ENCODE measurements at regions not wholly inside any gene's neighbourhood (a gene's known extent, or its start where the extent isn't known, plus 50 kb on each side); places are given as distances from the start of the nearest gene placed in this dataset.
"Not testable (repeated sequence)": the region's sequence is repeated elsewhere in the genome, so short reads cannot be mapped to it uniquely, and the experiment has no call there.

GRCh38 chr22:22374163-22374562 lies 129.6 kb downstream of the VPREB1 start:
- DNase-seq = no peak

- no peak for DNase-seq
Measured at GRCh38 chr22:22374579-22374978, 130.0 kb downstream of the VPREB1 start.

- peak; percentile 72 for DNase-seq
Measured at GRCh38 chr22:22375576-22376351, 131.2 kb downstream of the VPREB1 start.

- no peak for DNase-seq
Measured at GRCh38 chr22:22376352-22376706, 131.7 kb downstream of the VPREB1 start.

- DNase-seq = not testable (repeated sequence)
Measured at GRCh38 chr22:22376884-22377283, 131.7 kb downstream of the ZNF280B start.

- DNase-seq = no peak
Measured at GRCh38 chr22:22377335-22377734, 131.2 kb downstream of the ZNF280B start.

GRCh38 chr22:22378446-22379415 lies 129.8 kb downstream of the ZNF280B start:
- DNase-seq = no peak

- DNase-seq = no peak
Measured at GRCh38 chr22:22380098-22381030, 128.2 kb downstream of the ZNF280B start.

GRCh38 chr22:22381292-22381691 lies 127.2 kb downstream of the ZNF280B start:
- not testable (repeated sequence) for DNase-seq

- DNase-seq = no peak
Measured at GRCh38 chr22:22384267-22384666, 124.3 kb downstream of the ZNF280B start.

- DNase-seq = no peak
Measured at GRCh38 chr22:22384668-22385244, 123.8 kb downstream of the ZNF280B start.

GRCh38 chr22:22386602-22387385 lies 121.7 kb downstream of the ZNF280B start:
- no peak for DNase-seq

GRCh38 chr22:22387386-22387736 lies 121.2 kb downstream of the ZNF280B start:
- no peak for DNase-seq

GRCh38 chr22:22388090-22388489 lies 120.5 kb downstream of the ZNF280B start:
- DNase-seq = no peak

GRCh38 chr22:22388494-22388893 lies 120.0 kb downstream of the ZNF280B start:
- no peak for DNase-seq

GRCh38 chr22:22389467-22389866 lies 119.1 kb downstream of the ZNF280B start:
- no peak for DNase-seq

- no peak for DNase-seq
Measured at GRCh38 chr22:22390989-22391388, 117.6 kb downstream of the ZNF280B start.

- no peak for DNase-seq
Measured at GRCh38 chr22:22391543-22391942, 117.0 kb downstream of the ZNF280B start.

GRCh38 chr22:22392131-22392530 lies 116.4 kb downstream of the ZNF280B start:
- no peak for DNase-seq

GRCh38 chr22:22394591-22394990 lies 114.0 kb downstream of the ZNF280B start:
- no peak for DNase-seq

- DNase-seq = no peak
Measured at GRCh38 chr22:22395245-22395644, 113.3 kb downstream of the ZNF280B start.

Data from right forelimb (tissue), 1 donor.